SK-N-SH (cell line): ENCODE measurements at regions not wholly inside any gene's neighbourhood (a gene's known extent, or its start where the extent isn't known, plus 50 kb on each side); places are given as distances from the start of the nearest gene placed in this dataset.

Experiments
- CHD2 ChIP-seq: fragments of 150-350 bp; IDR thresholded peaks from 2 replicates; pipeline ENCODE4 v1.6.1; 2018; ENCODE audit warnings: low read length; ENCODE audit not compliant: partially characterized antibody
- ELF1 ChIP-seq: IDR thresholded peaks from 2 replicates; pipeline ENCODE4 v1.4.0; 2012
- EP300 ChIP-seq, 2 experiments: IDR thresholded peaks; 2 replicates each; pipeline versions ENCODE4 v1.4.0 to v1.6.1; 2012; ENCODE audit warnings: borderline replicate concordance in 1 of 2, low read depth in 1 of 2, low read length in 1 of 2
- FOXM1 ChIP-seq: IDR thresholded peaks from 2 replicates; pipeline ENCODE4 v1.4.0; 2012; ENCODE audit warnings: low read depth, mild to moderate bottlenecking
- GABPA ChIP-seq: IDR thresholded peaks from 2 replicates; pipeline ENCODE4 v1.4.0; 2012; ENCODE audit warnings: low read depth, mild to moderate bottlenecking
- IRF3 ChIP-seq: fragments of 150-350 bp; IDR thresholded peaks from 2 replicates; pipeline ENCODE4 v1.6.1; 2016; ENCODE audit warnings: mild to moderate bottlenecking, low read depth, low read length
- REST ChIP-seq: IDR thresholded peaks from 2 replicates; pipeline ENCODE4 v1.6.1; 2012; ENCODE audit warnings: mild to moderate bottlenecking, low read depth, low read length, moderate library complexity
- RFX5 ChIP-seq: IDR thresholded peaks from 2 replicates; pipeline ENCODE4 v1.6.1; 2012; ENCODE audit warnings: mild to moderate bottlenecking, improper control_type of control experiment, low read length
- RXRA ChIP-seq: IDR thresholded peaks from 2 replicates; pipeline ENCODE4 v1.4.0; 2012; ENCODE audit warnings: low read depth, mild to moderate bottlenecking, borderline replicate concordance
- SMC3 ChIP-seq: IDR thresholded peaks from 2 replicates; pipeline ENCODE4 v1.6.1; 2012; ENCODE audit warnings: low read depth, low read length, improper control_type of control experiment
- TAF1 ChIP-seq: IDR thresholded peaks from 2 replicates; pipeline ENCODE4 v1.6.1; 2012; ENCODE audit warnings: low read depth, mild to moderate bottlenecking, low read length, moderate library complexity, borderline replicate concordance
- TEAD4 ChIP-seq: IDR thresholded peaks from 2 replicates; pipeline ENCODE4 v1.4.0; 2012; ENCODE audit warnings: mild to moderate bottlenecking, borderline replicate concordance; ENCODE audit not compliant: insufficient read depth
- USF1 ChIP-seq: IDR thresholded peaks from 2 replicates; pipeline ENCODE4 v1.4.0; 2012; ENCODE audit warnings: low read depth, borderline replicate concordance
- USF2 ChIP-seq: fragments of 150-350 bp; IDR thresholded peaks from 2 replicates; pipeline ENCODE4 v1.6.1; 2017; ENCODE audit warnings: antibody characterized with exemption, low read length, low read depth, borderline replicate concordance
- YY1 ChIP-seq: IDR thresholded peaks from 2 replicates; pipeline ENCODE4 v1.4.0; 2012; ENCODE audit warnings: low read depth, mild to moderate bottlenecking
- ZBTB33 ChIP-seq: IDR thresholded peaks from 2 replicates; pipeline ENCODE4 v1.4.0; 2012; ENCODE audit warnings: low read depth, borderline replicate concordance

- no peak for TF ChIP-seq ZBTB33
- TF ChIP-seq RXRA: no peak
- TF ChIP-seq GABPA: no peak
- no peak for TF ChIP-seq USF2
- peak; percentile 82 for TF ChIP-seq CHD2
- peak; percentile 11; the same call in 1 of the 2 replicates for TF ChIP-seq SMC3
- TF ChIP-seq REST: no peak
- TF ChIP-seq TAF1: no peak
- TF ChIP-seq TEAD4: 0 out of 2 replicates have a peak, but pooled peaks have one; percentile 16
- TF ChIP-seq FOXM1: no peak
- no peak for TF ChIP-seq USF1
- TF ChIP-seq ELF1: no peak
- no peak for TF ChIP-seq IRF3
- 0 out of 2 replicates have a peak, but pooled peaks have one; percentile 39 for TF ChIP-seq RFX5
- no peak for TF ChIP-seq YY1
- peak in 1 of 2 experiments; percentile 98; a peak in 2 of 4 replicates for TF ChIP-seq EP300 (IDR thresholded peaks at IDR 0.05; ENCODE audit: borderline replicate concordance in 1 of 2, low read depth in 1 of 2, low read length in 1 of 2)
Observed at GRCh38 chr7:118826246-118826645, 601.7 kb downstream of the ANKRD7 start (continued).
